Trophoblast cell (in vitro differentiated cells and primary cell): ENCODE measurements at regions not wholly inside any gene's neighbourhood (a gene's known extent, or its start where the extent isn't known, plus 50 kb on each side); places are given as distances from the start of the nearest gene placed in this dataset.

Experiments used
- DNase-seq, 2 donors: peaks; one replicate each; pipeline ENCODE4 v3.0.0-alpha.2; 2016
- H2AFZ ChIP-seq: 2 replicates; pipeline ENCODE4 v1.6.1; 2013; ENCODE audit warnings: low read length, moderate library complexity, mild to moderate bottlenecking; ENCODE audit not compliant: insufficient read depth, poor library complexity
- H2AK5ac ChIP-seq: 2 replicates; pipeline ENCODE4 v1.6.1; 2013; ENCODE audit warnings: mild to moderate bottlenecking, low read length
- H2BK120ac ChIP-seq: 2 replicates; pipeline ENCODE4 v1.6.1; 2013; ENCODE audit warnings: low read length, mild to moderate bottlenecking, moderate library complexity; ENCODE audit not compliant: insufficient read depth, poor library complexity
- H2BK12ac ChIP-seq: 2 replicates; pipeline ENCODE4 v1.6.1; 2013; ENCODE audit warnings: mild to moderate bottlenecking, low read length, moderate library complexity
- H2BK5ac ChIP-seq: 2 replicates; pipeline ENCODE4 v1.6.1; 2013; ENCODE audit warnings: low read length, low read depth, moderate library complexity, mild to moderate bottlenecking; ENCODE audit not compliant: poor library complexity
- H3K14ac ChIP-seq: 2 replicates; pipeline ENCODE4 v1.6.1; 2013; ENCODE audit warnings: mild to moderate bottlenecking, low read length
- H3K18ac ChIP-seq: 2 replicates; pipeline ENCODE4 v1.6.1; 2013; ENCODE audit warnings: mild to moderate bottlenecking, low read length
- H3K23ac ChIP-seq: 2 replicates; pipeline ENCODE4 v1.6.1; 2013; ENCODE audit warnings: low read length
- H3K27ac ChIP-seq: 2 replicates; pipeline ENCODE4 v1.5.1; 2013; ENCODE audit warnings: low read depth, mild to moderate bottlenecking, inconsistent platforms, low read length, moderate library complexity
- H3K27me3 ChIP-seq: 2 replicates; pipeline ENCODE4 v1.6.1; 2013; ENCODE audit warnings: inconsistent platforms, mild to moderate bottlenecking, low read length, moderate library complexity; ENCODE audit not compliant: insufficient read depth
- H3K36me3 ChIP-seq, 2 experiments: 1 replicate in 1 of 2; 2 replicates in 1 of 2; pipeline ENCODE4 v1.6.1; 2013; ENCODE audit warnings: low read length in 2 of 2, mild to moderate bottlenecking in 2 of 2, moderate library complexity in 1 of 2; ENCODE audit not compliant: insufficient read depth in 2 of 2, control insufficient read depth in 1 of 2
- H3K4ac ChIP-seq: 2 replicates; pipeline ENCODE4 v1.6.1; 2013; ENCODE audit warnings: low read depth, mild to moderate bottlenecking, low read length, moderate library complexity
- H3K4me1 ChIP-seq, 2 experiments: 1 replicate in 1 of 2; 2 replicates in 1 of 2; pipeline ENCODE4 v1.6.1; 2013; ENCODE audit warnings: low read length in 2 of 2, mild to moderate bottlenecking in 2 of 2, moderate library complexity in 1 of 2; ENCODE audit not compliant: insufficient read depth in 2 of 2, control insufficient read depth in 1 of 2
- H3K4me2 ChIP-seq: 2 replicates; pipeline ENCODE4 v1.6.1; 2013; ENCODE audit warnings: inconsistent platforms, mild to moderate bottlenecking, low read length, moderate library complexity
- H3K4me3 ChIP-seq: 2 replicates; pipeline ENCODE4 v1.5.1; 2013; ENCODE audit warnings: mild to moderate bottlenecking, low read depth, low read length, inconsistent platforms
- H3K79me1 ChIP-seq: one replicate; pipeline ENCODE4 v1.6.1; 2013; ENCODE audit warnings: low read length
- H3K79me2 ChIP-seq: 2 replicates; pipeline ENCODE4 v1.6.1; 2013; ENCODE audit warnings: low read length, mild to moderate bottlenecking; ENCODE audit not compliant: control insufficient read depth, insufficient read depth, poor library complexity
- H3K9ac ChIP-seq: 2 replicates; pipeline ENCODE4 v1.6.1; 2013; ENCODE audit warnings: mild to moderate bottlenecking, low read length
- H3K9me3 ChIP-seq: 2 replicates; pipeline ENCODE4 v1.6.1; 2013; ENCODE audit warnings: low read depth, mild to moderate bottlenecking, control low read depth, inconsistent platforms, low read length; ENCODE audit not compliant: insufficient read depth
- H4K12ac ChIP-seq: 2 replicates; pipeline ENCODE4 v1.6.1; 2013; ENCODE audit warnings: low read depth, mild to moderate bottlenecking, low read length, moderate library complexity
- H4K8ac ChIP-seq: 2 replicates; pipeline ENCODE4 v1.6.1; 2013; ENCODE audit warnings: low read depth, mild to moderate bottlenecking, low read length, moderate library complexity
- H4K91ac ChIP-seq: one replicate; pipeline ENCODE4 v1.6.1; 2013; ENCODE audit warnings: low read depth, mild to moderate bottlenecking, low read length, moderate library complexity
- WGBS: extraction: QIAGEN DNeasy Blood & Tissue Kit; methylation state at CpG from one replicate; pipeline ENCODE4 v1.1.7; 2013; ENCODE audit warnings: missing lambda C conversion rate; ENCODE audit not compliant: insufficient read length, insufficient coverage; ENCODE audit errors: extremely low coverage; 5-methylcytosine and 5-hydroxymethylcytosine counted together

- Histone ChIP-seq H3K23ac (no peak overlapping the region), H3K18ac (no peak overlapping the region), H3K27ac (no peak overlapping the region), H3K4me1 (peaks cover 25 to 26% of the 10 kb centered on the region in 2 experiments), H2AK5ac (peak overlapping the region; percentile 17), H3K9ac (no peak overlapping the region), H4K91ac (peak overlapping the region; percentile 67), H2BK120ac (peak overlapping the region; percentile 45), H3K14ac (peak overlapping the region; percentile 15), H2BK12ac (no peak overlapping the region), H4K8ac (peak overlapping the region; percentile 3), H3K9me3 (peaks cover 1% of the 10 kb centered on the region), H2BK5ac (no peak overlapping the region), H3K4me3 (no peak overlapping the region), H3K79me1 (peaks cover 7% of the 10 kb centered on the region), H4K12ac (no peak overlapping the region), H3K4me2 (no peak overlapping the region), H3K4ac (no peak overlapping the region), H2AFZ (no peak overlapping the region), H3K27me3 (no peaks in the 10 kb centered on the region), H3K36me3 (peaks cover 0 to 4% of the 10 kb centered on the region in 2 experiments), H3K79me2 (no peaks in the 10 kb centered on the region)
- peak; percentile 61 to 72 for DNase-seq
- no CpG with 5 or more reads among the region's 18 CpGs for WGBS
Observed at GRCh38 chr17:77306790-77307478, 166.2 kb downstream of the SEC14L1 start.

GRCh38 chr17:77307479-77308198 is 166.9 kb downstream of the SEC14L1 start:
- no peak overlapping the region for H3K23ac ChIP-seq
- no peak overlapping the region for H2BK12ac ChIP-seq
- no peak for DNase-seq
- no peaks in the 10 kb centered on the region for H3K27me3 ChIP-seq
- H4K91ac ChIP-seq, result peak overlapping the region; percentile 67
- H2BK120ac ChIP-seq, result no peak overlapping the region
- peak overlapping the region; percentile 17 for H2AK5ac ChIP-seq
- no peak overlapping the region for H3K4me2 ChIP-seq
- no peak overlapping the region for H3K27ac ChIP-seq
- no peak overlapping the region for H3K4me3 ChIP-seq
- H4K12ac ChIP-seq, result no peak overlapping the region
- H3K36me3 ChIP-seq, result peaks cover 0 to 8% of the 10 kb centered on the region in 2 experiments
- H3K79me2 ChIP-seq, result no peaks in the 10 kb centered on the region
- no peak overlapping the region for H3K9ac ChIP-seq
- peaks cover 7% of the 10 kb centered on the region for H3K79me1 ChIP-seq
- H2BK5ac ChIP-seq, result no peak overlapping the region
- no peak overlapping the region for H3K14ac ChIP-seq
- peaks cover 1% of the 10 kb centered on the region for H3K9me3 ChIP-seq
- no peak overlapping the region for H2AFZ ChIP-seq
- WGBS, result no CpG with 5 or more reads among the region's 12 CpGs
- H4K8ac ChIP-seq, result no peak overlapping the region
- H3K4ac ChIP-seq, result no peak overlapping the region
- H3K18ac ChIP-seq, result no peak overlapping the region
- H3K4me1 ChIP-seq, result peaks cover 25 to 26% of the 10 kb centered on the region in 2 experiments

GRCh38 chr17:77308861-77309726 is 168.3 kb downstream of the SEC14L1 start:
- no peak overlapping the region for H2AK5ac ChIP-seq
- H3K18ac ChIP-seq, result no peak overlapping the region
- no peak overlapping the region for H3K27ac ChIP-seq
- H2BK120ac ChIP-seq, result no peak overlapping the region
- H3K4me2 ChIP-seq, result no peak overlapping the region
- H3K4me1 ChIP-seq, result peaks cover 30 to 31% of the 10 kb centered on the region in 2 experiments
- H3K36me3 ChIP-seq, result peaks cover 0 to 8% of the 10 kb centered on the region in 2 experiments
- no peak overlapping the region for H3K23ac ChIP-seq
- H3K27me3 ChIP-seq, result no peaks in the 10 kb centered on the region
- no peak overlapping the region for H2BK12ac ChIP-seq
- H4K8ac ChIP-seq, result no peak overlapping the region
- no peak overlapping the region for H3K4me3 ChIP-seq
- H3K9ac ChIP-seq, result no peak overlapping the region
- no peak overlapping the region for H4K91ac ChIP-seq
- peak overlapping the region; percentile 42 for H3K14ac ChIP-seq
- no peaks in the 10 kb centered on the region for H3K79me2 ChIP-seq
- DNase-seq, result no peak
- no peak overlapping the region for H2BK5ac ChIP-seq
- H4K12ac ChIP-seq, result no peak overlapping the region
- no peak overlapping the region for H2AFZ ChIP-seq
- peaks cover 1% of the 10 kb centered on the region for H3K9me3 ChIP-seq
- WGBS, result no CpG with 5 or more reads among the region's 18 CpGs
- H3K79me1 ChIP-seq, result peaks cover 7% of the 10 kb centered on the region
- H3K4ac ChIP-seq, result no peak overlapping the region

GRCh38 chr17:77310336-77310735 is 169.6 kb downstream of the SEC14L1 start:
- no peak for DNase-seq
- Histone ChIP-seq H4K12ac (no peak overlapping the region), H4K91ac (no peak overlapping the region), H3K4ac (no peak overlapping the region), H2AK5ac (no peak overlapping the region), H3K79me2 (no peaks in the 10 kb centered on the region), H2BK120ac (no peak overlapping the region), H3K18ac (no peak overlapping the region), H3K4me1 (peaks cover 28 to 36% of the 10 kb centered on the region in 2 experiments), H3K36me3 (peaks cover 0 to 8% of the 10 kb centered on the region in 2 experiments), H3K27ac (no peak overlapping the region), H2BK5ac (no peak overlapping the region), H2BK12ac (no peak overlapping the region), H3K23ac (no peak overlapping the region), H3K4me3 (no peak overlapping the region), H3K79me1 (peaks cover 7% of the 10 kb centered on the region), H3K14ac (no peak overlapping the region), H4K8ac (no peak overlapping the region), H2AFZ (no peak overlapping the region), H3K27me3 (no peaks in the 10 kb centered on the region), H3K9me3 (no peaks in the 10 kb centered on the region), H3K9ac (no peak overlapping the region), H3K4me2 (no peak overlapping the region)
- WGBS, result no CpG with 5 or more reads among the region's 19 CpGs
